C1 segment of cervical spinal cord (tissue), 14 donors: ENCODE measurements at regions not wholly inside any gene's neighbourhood (a gene's known extent, or its start where the extent isn't known, plus 50 kb on each side); places are given as distances from the start of the nearest gene placed in this dataset.
A peak's percentile ranks its signal among the peaks of the same experiment; 100 is the strongest.

Experiments used
- DNase-seq, 14 donors: peaks; one replicate each; lab custom pipeline; 2025; lab: John Stamatoyannopoulos, UW

GRCh38 chr3:82093641-82094040, 332.2 kb upstream of the GBE1 start:
- no peak for DNase-seq

DNA sequence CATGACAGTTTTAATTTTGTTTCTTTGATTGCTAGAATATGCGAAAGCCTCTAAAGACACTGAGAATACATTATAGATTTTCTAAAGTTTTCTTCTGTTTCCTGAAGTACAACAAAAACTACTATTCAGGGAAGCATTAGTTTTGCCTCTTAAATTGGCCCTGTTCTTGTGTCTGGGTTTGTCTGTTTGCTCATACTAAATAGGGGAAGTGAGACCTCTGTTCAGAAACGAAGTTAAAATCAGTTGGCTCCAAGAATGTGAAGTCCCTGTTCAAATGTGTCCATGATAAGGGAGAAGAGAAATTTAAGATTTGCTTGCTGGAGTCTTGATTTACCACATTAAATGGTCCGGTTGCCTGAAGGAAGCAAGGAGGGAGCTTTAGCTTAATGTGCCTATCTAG, 327.3 kb upstream of the GBE1 start:
- DNase-seq, result no peak

- no peak for DNase-seq
These were observed 326.5 kb upstream of the GBE1 start for GRCh38 chr3:82087958-82088357.

GRCh38 chr3:82085851-82086475, 324.5 kb upstream of the GBE1 start:
- no peak for DNase-seq

DNA sequence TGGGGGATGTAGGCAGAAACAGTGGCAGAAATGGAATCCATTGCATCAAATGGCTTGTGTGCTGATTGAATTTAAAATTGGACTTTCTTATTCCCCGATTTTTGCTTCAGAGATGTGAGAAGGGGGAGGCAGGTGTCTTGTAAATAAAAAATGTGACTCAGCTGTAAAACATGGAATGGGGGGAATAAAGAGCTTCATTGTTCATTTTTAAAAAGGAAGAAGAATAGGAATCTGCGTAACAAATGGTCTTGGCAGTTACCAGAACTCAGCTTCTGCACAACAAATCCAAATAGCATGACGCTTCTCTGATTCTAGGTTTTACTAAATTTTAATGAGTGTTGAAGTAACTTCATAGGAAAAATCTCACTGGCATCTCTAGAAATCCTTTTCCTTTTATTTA, 323.9 kb upstream of the GBE1 start:
- DNase-seq, result no peak

DNA sequence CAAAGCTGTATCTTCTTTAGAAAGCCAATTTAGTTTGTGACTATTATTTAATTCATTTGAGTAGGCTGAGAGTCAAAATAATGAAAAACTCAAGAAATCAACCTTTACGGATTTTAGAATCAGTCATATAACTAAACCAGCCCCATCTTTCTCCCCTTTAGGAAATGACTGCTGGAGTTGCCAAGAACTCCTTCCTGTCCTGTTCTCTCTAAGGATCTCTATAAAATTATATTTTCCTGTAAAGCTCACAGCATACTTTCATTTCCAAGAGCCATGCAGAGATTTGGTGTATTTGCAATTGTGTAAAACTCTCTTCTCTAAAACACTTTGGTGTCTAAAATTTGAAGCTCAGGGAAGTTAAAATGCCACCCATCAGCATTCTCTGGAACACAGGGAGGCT, 323.4 kb upstream of the GBE1 start:
- DNase-seq, result no peak

DNA sequence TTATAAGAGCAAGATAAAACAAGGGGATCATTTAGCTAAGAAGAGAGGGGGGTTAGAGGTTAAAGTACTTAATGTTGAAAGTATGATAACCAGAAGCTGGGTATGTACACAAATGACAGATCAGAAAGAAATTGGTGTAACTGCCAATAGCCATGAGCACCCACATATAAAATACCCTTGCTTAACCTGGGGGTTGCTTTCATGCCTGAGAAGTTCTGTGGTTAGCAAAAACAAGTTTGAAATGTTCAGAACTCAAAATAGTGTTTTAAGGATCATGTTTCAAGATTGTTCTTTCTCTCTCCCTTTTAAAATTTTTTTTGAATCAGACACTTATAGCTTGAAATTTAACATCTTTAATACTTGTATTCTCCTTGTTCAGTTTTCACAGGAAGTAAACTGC, 321.4 kb upstream of the GBE1 start:
- DNase-seq, result no peak

- no peak for DNase-seq
These were observed 319.9 kb upstream of the GBE1 start for GRCh38 chr3:82081351-82081750.

- DNase-seq, result no peak
These were observed 319.3 kb upstream of the GBE1 start for GRCh38 chr3:82080792-82081191.

GRCh38 chr3:82080261-82080660, 318.8 kb upstream of the GBE1 start:
- DNase-seq, result no peak

GRCh38 chr3:82079335-82079890, 318.0 kb upstream of the GBE1 start:
- no peak for DNase-seq

- no peak for DNase-seq
These were observed 316.8 kb upstream of the GBE1 start for GRCh38 chr3:82078246-82078645.

DNA sequence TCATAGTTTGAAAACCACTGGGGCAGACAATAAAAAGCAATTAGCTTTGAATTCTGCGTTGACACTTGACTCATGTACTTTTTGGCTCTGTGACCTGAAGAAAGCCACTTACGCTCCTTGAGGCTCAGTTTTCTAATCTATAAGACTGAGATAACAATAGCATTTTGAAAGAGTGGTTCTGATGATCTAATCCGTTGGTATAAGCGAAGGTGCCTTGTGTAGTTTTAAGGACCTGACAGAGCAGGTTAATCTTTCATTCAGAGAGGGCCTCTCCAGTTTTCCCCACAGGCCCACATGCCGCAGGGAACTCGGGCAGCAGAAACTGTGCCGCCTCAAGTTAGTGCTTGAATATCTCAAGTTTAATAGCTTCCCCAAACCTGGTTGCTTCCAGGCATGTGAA, 306.0 kb upstream of the GBE1 start:
- no peak for DNase-seq

DNA sequence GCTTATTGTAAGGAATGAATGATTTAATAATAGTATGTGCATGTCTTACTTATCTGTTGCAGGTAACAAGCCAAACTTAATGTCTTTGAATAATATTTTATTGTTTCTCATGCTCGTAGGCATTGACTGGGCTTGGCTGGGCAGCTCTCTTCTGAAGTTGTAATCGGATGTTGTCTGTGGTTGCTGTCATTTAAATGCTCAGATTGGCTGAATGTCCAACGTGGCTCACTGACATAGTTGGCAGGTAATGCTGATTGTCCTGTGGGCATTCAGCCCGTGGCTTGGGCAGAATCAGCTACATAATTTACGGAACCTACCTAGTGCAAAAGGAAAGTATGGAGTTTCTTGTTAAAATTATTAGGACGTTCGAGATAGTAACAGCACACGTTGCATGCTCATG, 297.4 kb upstream of the GBE1 start:
- no peak for DNase-seq

DNA sequence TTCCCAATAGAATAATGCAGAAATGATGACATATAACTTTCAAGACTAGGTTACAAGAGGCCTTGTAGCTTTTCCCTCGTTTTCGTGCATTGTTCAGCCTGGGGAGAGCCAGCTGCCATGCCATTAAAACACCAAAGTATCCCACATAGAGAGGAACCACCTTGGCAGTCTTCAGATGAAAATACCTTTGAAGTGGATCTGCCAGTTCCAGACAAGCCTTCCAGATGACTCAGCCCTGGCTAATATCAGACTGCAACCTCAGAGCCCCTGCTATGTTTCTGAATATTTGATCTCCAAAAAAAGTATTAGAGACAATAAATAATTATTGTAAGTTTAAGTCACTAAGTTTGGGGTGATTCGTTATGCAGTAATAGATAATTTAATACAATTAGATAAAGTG, 294.3 kb upstream of the GBE1 start:
- no peak for DNase-seq

DNA sequence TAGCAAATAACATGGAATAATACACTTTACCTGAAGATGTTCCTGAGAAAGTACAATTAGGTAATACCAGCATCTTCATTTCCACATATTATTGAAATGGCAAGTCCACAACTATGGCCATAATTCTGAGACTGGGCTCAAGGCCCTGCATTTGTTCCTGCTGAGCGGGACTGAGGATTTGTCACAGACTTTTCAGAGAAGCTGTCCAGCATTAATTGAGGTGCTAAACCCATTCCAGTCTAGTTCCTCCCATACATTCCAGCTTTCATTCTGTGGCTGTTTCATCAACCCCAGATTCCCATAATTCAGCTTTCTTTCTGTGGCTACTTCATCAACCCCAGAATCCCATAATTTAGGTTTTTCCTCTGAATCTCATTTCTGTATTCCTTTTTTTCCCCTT, 293.4 kb upstream of the GBE1 start:
- DNase-seq, result no peak

GRCh38 chr3:82053236-82053635, 291.8 kb upstream of the GBE1 start:
- no peak for DNase-seq

DNA sequence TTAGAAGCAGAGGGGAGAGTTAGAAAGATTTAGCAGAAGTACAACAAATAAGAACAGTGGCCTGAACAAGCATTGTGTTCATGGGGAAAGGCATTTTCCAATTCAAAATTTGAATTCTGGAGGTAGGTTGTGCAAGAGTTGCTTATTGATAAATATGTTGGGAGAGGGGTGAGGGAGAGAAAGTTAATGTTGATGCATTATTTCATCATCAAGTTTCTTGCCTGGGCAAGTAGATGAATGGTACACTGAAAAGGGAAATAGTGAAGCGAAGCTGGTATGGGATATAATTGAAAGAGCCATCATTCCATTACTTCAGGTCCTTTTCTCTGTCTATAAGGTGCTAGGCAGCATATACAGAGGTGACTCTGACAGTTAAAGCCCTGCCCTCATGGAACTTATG, 288.9 kb upstream of the GBE1 start:
- no peak for DNase-seq

DNA sequence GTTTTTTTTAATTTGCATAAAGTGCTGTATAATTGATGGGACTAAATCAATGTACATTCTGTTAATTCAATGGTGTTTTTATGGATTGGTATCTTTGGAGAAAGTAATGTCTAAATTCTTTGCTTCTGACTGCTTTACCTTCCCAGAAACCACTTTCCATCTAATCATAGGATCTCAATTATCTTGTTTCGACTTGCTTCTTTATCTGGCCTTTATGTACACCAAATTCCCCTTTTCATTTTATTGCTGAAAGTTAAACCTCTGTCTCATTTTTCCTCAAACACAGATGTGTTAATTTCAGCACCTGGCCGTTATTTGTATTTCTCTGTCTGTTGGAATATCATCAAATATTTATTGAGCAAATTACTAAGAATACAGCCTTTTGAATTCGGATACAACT, 287.3 kb upstream of the GBE1 start:
- DNase-seq, result no peak

GRCh38 chr3:82044930-82045705, 283.7 kb upstream of the GBE1 start:
- no peak for DNase-seq

GRCh38 chr3:82038556-82038955, 277.1 kb upstream of the GBE1 start:
- no peak for DNase-seq

GRCh38 chr3:82033186-82033585, 271.7 kb upstream of the GBE1 start:
- peak in 1 of 14 donors; percentile 68 for DNase-seq

GRCh38 chr3:82031596-82031995, 270.2 kb upstream of the GBE1 start:
- peak in 2 of 14 donors; percentile 2 to 31 for DNase-seq
